HG02970 (cell line): ENCODE measurements at regions not wholly inside any gene's neighbourhood (a gene's known extent, or its start where the extent isn't known, plus 50 kb on each side); places are given as distances from the start of the nearest gene placed in this dataset.
"Not testable (repeated sequence)": the region's sequence is repeated elsewhere in the genome, so short reads cannot be mapped to it uniquely, and the experiment has no call there.

ENCODE experiments used
- ATAC-seq: cut with Tn5 transposase; IDR thresholded peaks from one replicate; pipeline ENCODE4 v1.9.1; 2021; ENCODE audit warnings: mild to moderate bottlenecking, moderate library complexity, moderate number of reproducible peaks; ENCODE audit not compliant: unreplicated experiment, low FRiP score

DNA sequence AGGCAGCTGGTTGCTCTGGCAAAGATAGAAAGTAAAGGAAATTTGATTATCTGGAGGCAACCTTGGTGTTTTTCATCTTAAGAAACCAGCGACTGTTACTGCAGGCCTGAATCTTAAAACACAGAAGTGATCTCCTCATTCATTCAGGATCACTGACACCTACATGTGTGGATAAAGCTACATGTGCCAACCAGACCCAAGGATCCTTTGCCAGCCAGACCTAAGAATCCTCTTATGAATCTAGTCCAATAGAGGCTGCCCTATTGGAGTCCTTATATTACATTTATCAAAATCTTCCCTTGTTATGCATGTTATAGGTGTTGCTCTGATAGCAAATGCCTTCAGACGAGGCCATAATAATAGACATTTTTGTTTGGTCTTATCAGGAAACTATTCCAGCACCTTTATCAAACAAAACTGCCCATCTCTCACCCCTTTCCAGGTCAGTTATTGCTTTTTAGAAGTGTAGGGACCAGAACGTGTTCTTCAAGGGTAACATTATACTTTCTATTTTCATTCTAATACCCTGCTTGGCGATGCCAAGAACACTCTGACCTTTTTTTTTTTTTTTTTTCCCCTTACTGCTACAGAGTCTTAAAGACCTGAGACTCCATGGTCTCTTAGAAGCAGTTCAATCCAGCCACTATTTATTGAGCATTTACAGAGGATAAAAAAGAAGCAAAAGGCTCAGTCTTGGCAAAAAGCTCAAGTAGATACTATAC, 175.5 kb upstream of the PTBP2 start:
- no peak for ATAC-seq

DNA sequence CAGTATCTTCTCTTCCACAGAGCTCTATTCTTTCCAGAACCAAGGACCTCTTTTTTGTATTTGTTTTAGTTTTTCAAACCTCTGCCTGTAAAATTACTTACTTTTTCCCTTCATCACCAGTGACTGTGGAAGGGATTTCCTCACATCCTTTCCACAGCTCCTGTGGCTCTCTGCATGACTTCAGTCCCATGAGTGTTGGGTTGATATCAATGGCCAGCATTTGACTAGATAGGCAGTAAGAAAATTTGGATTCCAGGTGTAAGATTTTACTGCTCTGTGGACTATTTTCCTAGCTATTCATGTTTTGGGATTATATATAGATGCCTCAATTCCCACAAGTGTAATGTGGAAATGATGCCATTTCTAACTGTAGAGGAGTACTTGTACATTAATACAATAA, 171.5 kb upstream of the PTBP2 start:
- no peak for ATAC-seq

DNA sequence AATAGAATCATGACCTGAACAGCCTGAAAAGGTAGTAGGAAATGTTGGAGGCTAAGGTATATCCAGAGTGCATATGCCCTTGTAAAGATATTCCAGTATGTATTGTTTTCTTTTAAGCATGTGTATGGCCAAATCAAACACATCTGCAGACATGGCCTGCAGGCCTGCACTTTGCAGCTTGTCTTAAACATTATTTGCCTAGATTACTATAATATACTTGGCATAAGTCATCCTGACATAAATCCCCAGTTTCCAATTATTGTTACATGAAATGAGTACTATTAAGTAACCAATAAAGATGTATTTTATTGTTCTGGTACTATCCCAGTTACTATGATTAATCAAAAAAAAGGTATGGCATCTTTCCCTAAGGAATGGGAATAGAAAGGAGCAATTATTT, 169.1 kb upstream of the PTBP2 start:
- ATAC-seq, result no peak

DNA sequence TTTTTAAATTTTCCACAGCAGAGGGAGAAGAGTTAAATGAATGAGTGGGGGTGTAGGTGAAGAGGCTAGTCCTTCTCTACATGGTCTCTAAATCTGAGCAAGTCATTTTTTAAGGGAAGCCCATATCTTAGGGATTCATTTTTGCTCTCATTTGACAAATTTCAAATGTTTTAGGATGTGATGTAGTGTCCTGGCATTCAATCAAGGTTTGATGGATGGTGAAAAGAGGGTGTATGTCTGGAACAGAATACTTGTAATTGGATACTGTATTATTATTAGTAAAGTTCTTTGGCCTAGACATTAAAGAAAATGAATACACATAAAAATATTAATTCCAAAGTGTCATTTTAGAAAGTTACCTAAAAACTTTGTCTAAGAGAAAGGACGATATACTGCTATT, 167.8 kb upstream of the PTBP2 start:
- no peak for ATAC-seq

DNA sequence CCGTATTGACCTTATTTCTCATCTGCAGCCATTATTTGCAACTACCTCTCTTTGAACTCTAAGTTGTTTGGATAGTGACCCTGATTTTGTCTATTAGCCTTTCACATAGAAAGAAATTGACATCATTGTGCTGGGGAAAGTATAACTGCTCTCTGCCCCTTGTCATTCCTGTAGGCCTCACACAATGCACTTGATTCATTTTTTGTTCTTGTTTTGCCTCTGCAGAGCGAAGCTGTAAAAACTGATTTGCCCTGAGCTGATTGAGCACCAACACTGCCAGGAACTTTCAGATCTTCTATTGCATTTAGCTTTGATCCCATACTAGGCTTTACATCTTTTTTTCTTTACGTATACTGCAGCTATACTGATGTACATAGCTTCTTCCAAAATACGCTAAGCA, 167.2 kb upstream of the PTBP2 start:
- no peak for ATAC-seq

DNA sequence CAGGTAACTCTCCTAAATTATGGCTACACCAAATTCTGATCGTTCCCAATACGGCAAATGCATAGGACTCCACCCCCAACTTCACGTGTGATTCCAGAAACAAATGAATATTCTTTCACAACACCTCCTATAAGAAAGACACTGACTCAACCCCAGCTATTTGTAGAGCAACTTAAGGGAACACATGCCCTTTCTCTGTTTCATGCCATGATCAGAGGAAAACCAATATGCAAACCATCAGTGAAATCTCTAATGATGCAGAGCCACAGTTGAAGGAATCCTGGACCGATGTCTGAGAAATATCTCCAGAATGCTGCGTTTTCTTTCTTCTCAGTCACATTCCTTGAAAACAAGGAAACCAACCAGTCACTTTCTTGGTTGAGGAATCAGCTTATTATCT, 164.2 kb upstream of the PTBP2 start:
- ATAC-seq, result no peak

DNA sequence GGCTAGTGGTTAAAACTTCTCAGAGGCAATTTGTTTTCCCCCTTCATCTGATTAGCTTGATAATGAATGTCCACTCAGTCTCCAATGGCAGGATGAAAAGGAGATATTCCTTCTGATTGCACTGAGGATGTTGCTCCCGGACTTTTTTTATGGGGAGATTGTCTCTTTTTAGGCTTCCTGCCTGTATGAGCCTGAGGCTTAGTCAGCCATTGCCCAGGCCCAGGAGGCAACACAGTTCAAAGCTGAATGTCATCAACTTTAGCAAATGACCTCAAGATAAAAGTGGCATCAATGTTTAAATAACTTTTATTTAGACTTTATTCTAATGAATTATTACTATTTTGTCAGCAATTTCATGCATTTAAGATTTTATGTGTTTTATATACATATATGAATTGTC, 162.9 kb upstream of the PTBP2 start:
- no peak for ATAC-seq

DNA sequence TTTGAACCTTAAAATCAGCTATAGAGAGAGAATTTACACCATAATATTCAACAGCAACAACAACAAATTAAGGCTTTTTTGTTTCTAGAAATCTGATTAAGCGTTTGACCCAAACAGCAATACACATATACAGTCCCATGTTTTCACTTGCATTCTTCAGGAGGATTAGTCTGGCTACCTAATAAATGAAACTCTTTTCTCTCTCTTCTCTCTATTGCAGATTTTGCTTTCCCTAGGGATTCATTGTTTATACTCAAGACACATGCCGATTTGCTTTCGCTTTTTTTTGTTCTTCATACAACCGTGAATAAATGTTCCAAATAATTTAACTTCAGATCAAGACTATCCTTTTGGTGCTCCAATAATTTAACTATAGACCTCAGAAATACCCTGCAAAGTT, 162.4 kb upstream of the PTBP2 start:
- no peak for ATAC-seq

DNA sequence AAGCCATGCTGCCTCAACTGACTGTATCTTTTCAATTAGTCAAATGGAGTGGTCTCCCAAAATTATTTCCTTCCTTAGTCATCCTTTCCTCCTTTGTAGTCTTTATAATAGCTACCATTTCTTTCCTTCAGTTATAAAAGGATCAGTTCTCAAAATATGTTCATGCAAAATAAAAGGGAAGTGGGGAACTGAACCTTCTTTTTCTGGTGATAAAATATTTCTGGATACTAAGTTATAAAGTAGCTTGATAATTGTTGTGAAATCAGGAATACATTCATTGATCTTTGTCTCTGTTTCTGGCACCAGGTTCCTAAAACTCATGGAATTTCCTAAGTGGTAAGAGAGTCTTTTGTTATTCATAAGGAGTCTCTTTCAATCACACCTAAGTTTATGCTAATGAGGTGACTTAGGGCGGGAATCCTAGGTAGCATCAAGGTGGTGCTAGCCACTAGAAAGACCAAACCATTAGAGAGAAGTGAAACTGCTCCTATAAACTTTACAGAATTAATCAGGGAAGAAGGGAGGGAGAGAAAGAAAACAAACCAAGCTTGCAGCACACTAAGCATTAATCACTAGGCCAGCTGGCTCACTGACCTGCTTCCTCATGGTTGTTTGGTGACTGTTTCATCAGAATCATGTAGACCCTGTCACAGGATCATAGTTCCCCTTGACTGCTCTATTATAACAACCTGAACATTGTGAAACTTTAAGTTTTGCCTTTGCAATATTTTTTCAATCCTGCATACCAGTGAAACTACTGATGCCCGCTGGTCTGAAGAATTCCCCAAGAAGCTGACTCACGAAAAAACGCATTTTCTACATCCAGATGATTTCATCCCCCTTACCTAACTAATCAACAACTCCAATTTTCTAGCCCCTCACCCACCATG, 161.6 kb upstream of the PTBP2 start:
- no peak for ATAC-seq

DNA sequence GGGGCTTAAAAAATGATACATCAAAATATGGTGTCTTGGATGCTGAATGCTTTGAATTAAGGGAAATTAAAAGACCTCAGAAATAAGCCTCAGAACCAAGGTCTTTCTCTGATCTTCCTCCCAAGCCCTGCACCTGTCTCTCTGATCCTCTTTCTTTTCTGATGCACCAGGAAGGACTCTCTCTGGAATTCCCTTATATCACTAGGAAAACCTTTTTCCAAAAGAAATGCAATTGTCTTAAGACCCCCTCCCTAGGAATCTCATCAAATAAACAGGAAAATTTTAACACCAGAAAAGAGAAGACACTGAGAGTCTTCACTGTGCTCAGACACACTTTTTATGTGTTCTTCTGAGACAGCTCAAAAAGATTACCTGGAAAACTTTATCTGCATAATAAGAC, 159.5 kb upstream of the PTBP2 start:
- no peak for ATAC-seq

DNA sequence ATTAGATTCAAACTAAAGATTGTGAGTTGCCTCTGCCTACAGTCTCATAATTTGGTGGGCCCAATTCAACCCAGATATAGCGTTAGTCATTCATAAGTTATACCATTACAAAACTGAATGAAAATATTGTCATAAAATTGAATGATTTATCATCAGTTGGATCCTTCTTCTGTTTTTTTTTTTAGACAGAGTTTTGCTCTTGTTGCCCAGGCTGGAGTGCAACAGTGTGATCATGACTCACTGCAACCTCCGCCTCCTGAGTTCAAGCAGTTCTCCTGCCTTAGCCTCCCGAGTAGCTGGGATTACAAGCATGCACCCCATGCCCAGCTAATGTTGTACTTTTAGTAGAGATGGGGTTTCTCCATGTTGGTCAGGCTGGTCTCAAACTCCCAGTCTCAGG, 157.2 kb upstream of the PTBP2 start:
- not testable (repeated sequence) for ATAC-seq

DNA sequence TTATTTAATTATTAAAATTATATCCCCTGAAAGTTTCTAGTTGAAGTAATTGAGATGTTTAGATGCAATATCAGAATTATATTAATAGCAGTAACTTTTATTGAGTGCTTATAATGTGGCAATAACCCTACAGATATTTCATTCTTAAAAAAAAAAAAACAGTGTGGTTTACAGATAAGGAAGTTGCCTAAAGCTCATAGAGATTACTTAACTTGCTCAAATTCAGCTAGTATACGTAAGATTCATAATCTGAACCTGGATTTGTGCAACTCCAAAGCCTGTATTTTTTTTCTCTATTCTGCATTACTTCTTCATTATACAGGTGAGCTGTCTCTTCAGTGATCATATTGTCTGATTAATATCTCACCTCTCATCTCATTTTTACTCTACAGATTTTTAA, 156.0 kb upstream of the PTBP2 start:
- ATAC-seq, result no peak

DNA sequence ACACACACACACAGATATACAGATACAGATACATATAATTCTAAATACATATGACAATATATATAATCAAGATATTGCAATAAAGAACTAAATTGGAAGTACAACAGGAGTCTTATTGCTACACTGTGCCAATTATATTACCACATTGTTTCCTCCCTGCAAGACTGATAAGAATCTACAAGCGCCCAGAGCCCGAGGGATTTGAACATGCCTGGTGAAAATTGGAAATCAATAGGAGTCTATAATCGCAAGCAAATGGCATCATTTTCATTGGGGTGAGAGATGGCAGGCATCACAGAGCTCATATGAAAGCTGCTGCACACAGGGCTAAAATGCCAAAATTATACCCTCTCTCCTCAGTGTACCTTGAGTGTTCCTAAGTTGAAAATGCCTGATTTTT, 152.9 kb upstream of the PTBP2 start:
- ATAC-seq, result no peak

DNA sequence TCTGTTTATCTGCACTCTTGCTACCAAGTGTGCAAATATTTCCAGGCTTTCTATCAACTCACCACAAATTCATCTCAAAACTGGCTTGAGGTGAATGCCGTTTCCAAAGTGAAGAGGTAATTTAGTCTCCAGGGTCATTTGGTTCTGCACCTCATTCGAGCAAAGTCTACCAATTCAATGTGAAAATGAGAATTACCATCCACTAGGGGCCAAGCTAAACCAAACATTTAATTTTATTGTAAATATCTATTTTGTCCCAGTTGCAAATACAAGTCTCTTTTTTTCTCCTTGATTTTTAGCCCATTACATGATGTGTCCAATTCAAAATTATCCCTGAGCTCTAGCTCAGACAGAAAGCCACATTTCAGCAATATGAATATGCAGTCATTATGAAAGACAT, 152.3 kb upstream of the PTBP2 start:
- no peak for ATAC-seq

DNA sequence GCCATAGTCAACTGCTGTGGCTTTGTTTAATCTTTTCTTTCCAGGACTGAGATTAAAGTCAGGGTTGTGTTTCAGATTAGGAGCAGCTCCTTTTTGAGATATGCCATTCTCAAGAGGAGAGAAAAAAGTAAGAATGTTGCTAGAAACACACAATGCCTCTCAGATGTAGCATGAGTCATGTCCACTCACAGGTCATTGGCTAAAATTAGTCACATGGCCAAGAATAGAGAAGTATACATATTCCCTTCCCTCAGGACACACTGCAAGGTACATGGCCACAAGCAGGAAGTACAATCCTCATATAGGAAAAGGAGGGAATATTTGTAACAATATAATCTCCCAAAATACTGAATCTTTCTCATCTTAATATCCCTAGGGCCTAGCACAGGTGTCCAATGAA, 141.9 kb upstream of the PTBP2 start:
- no peak for ATAC-seq

DNA sequence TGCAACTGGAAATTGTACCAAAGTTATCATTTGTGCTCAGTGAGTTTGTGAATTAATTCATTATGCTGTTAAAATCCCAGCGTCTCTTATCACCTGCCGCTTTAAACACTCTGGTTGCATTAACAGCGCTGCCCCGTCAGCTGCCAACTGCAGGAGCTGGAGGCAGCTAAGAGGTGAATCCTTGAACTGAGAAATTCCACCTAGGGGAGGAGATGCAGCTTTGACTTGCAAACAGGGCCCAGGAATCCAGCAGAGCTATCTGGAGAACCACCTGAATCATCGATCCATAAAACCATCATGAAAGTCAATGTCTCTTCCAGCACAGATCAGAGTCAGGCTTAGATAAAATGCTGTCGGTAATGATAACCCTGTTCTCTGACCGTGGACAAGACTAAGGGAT, 140.7 kb upstream of the PTBP2 start:
- ATAC-seq, result no peak

DNA sequence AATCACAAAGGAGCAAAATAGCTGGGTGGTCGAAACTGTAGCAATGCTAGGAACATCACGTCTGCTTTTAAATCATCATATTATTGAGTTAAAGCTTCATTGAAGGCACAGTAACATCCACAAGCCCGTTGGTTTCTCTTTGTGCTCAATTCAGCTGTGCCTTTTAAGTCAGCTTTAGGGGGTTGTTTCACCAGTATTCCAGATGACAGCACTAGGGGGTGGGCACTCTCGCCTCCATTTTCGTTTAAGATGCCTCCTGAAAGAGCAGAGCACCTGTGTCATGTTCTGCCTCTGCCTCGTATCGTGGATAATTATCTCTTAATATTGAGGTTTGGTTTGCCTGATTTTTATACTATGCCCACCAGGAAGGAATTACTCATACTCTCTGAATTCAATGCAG, 139.8 kb upstream of the PTBP2 start:
- ATAC-seq, result no peak

DNA sequence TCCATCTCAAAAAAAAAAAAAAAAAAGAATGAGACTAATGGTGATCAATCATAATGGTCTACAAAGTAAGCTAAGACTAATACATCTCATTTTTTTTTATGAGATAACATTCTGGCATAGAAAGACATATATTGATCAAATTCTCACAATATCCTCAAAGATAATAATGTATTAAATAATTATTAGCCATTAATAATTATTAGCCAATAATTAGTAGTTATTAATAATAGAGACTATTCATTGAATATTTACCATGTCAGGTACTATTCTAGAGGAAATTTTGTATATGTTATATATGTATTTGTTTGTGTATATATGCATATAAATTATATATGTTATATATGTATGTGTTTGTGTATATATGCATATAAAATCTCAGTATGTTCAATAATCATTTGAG, 137.7 kb upstream of the PTBP2 start:
- no peak for ATAC-seq

DNA sequence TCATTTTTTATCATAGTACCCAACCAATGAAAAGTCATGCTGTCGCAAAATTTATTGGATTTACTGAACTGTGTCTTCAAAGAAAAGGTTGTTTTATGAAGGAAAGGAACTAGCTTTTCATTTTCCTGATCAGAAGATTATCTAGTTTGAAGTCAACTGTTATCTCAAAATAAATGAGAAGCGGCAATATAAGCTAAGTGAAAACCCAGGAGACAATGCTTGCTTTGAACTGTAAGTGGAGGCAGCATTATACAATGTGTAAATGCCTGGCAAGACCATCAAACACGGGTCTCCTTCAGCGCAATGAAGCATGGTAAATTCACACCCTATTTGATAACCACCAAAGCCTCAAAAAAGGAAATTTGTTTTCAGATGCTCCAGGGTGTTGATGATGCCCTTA, 134.4 kb upstream of the PTBP2 start:
- ATAC-seq, result no peak

DNA sequence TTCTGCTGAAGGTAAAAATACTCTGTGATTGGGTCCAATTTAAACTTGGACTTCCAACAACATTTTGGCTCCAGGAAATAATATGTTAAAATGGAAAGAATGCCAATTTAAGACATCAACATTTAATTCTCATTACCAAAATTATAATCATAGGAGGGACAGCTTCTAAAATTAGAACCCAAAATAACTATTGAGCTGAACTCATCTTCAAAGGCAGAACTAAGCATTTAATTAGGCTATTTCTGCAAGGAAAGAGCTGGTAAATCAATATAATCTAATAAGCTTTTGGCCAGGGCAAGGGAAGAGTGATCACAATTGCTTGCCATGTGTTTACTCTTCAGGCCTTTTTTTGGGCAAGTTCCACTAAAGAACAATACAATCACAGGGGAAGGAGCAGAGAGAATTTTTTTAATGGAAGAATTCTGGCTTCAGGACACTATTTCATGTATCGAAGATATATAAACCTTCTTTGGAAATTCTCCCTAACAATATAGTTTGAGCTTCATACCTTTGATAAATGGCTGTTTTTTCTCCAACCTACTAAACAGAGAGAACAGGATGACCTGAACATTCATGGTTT, 133.1 kb upstream of the PTBP2 start:
- ATAC-seq, result no peak

DNA sequence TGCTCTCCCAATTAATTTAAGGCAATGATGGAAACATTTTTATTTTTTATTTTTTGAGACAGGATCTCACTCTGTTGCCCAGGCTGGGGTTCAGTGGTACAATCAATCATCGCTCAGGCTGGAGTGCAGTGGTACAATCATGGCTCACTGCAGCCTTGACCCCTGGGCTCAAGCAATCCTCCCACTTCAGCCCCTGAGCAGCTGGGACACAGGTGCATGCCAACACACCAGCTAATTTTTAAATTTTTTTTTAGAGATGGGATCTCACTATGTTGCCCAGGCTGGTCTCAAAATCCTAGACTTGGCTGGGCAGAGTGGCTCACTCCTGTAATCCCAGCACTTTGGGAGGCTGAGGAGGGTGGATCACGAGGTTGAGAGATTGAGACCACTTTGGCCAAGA, 126.1 kb upstream of the PTBP2 start:
- not testable (repeated sequence) for ATAC-seq
